GM12872 (cell line): ENCODE measurements at regions not wholly inside any gene's neighbourhood (a gene's known extent, or its start where the extent isn't known, plus 50 kb on each side); places are given as distances from the start of the nearest gene placed in this dataset.

Experiments used
- TF ChIP-seq, protein P1 (sequence below): IDR thresholded peaks from 3 replicates; pipeline ENCODE4 v1.5.1; 2011; ENCODE audit warnings: low read depth, mild to moderate bottlenecking, low read length, moderate library complexity; ENCODE audit not compliant: insufficient read depth

DNA sequence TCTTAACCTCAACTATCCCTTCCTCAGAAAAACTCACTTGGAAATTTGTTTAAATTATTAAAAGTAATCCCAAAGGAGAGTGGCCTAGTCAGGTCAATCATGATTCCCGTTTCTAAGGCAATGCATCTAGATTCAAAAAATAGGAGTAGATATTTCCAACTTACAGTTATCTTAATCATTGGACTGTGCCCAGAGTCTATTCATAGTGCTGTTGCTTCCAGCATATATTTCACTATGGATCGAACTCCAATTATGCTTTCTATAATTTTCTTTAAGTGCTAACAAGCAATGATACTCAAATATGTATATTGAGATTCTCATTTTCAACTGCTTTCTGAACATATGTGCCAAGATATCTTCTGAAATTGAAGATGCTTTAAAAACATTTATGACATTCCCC, 229.2 kb upstream of the NWD2 start:
- TF ChIP-seq, protein P1, sequence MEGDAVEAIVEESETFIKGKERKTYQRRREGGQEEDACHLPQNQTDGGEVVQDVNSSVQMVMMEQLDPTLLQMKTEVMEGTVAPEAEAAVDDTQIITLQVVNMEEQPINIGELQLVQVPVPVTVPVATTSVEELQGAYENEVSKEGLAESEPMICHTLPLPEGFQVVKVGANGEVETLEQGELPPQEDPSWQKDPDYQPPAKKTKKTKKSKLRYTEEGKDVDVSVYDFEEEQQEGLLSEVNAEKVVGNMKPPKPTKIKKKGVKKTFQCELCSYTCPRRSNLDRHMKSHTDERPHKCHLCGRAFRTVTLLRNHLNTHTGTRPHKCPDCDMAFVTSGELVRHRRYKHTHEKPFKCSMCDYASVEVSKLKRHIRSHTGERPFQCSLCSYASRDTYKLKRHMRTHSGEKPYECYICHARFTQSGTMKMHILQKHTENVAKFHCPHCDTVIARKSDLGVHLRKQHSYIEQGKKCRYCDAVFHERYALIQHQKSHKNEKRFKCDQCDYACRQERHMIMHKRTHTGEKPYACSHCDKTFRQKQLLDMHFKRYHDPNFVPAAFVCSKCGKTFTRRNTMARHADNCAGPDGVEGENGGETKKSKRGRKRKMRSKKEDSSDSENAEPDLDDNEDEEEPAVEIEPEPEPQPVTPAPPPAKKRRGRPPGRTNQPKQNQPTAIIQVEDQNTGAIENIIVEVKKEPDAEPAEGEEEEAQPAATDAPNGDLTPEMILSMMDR, result no peak

DNA sequence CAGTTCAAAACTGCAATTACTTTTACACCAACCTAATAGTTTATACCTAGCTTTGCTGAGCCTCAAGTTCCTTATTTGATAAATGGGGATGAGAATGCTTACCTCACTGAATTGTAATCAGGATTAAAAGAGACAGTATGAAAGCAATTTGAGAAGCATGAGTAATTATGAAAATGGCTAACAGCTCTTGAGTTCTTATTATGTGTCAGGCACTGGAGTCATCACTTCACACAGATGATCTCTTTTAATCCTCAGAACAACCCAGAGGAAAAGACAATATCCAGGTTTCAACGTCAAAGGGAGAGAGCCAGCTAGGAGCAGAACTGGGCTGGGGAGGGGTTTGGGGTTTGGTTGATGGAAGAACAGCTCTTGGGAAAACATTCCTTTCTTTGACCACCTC, 221.0 kb upstream of the NWD2 start:
- TF ChIP-seq, protein P1, result no peak

DNA sequence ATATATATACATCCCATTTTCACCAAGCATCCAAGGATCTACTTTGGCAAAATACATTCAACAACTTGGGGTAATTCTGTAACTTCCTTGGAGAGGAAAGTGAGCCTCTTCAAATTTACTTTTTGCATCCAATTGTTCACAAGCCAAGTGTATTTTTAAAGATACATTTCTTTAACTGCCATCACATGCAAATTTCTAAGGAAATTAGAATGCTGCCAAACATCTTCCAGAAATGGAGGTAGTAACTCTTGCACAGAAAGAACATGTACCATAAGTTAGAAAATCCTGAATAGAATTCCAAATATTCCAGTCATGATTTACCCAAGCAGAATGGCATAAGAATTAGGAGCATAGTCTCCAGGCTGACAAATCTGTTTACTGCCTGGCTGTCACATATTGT, 220.5 kb upstream of the NWD2 start:
- TF ChIP-seq, protein P1, result no peak

DNA sequence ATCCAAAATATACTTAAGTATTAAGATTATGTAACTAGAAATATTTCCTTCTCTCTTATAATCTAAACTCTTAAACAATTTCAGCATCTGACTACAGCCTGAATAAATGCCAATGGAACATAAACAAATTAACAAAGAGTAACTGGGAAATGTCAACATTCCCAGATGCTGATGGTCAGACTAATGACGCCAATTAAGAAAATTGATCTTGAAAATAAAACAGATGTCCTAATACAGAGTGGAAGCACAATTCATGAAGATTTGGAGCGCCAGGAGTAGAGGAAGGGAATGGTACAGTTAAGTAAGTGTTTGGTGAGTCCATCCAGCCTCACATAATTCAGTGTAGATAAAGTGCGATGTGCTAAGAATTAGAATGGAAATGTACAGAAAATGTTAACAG, 203.7 kb upstream of the NWD2 start:
- TF ChIP-seq, protein P1, result no peak

DNA sequence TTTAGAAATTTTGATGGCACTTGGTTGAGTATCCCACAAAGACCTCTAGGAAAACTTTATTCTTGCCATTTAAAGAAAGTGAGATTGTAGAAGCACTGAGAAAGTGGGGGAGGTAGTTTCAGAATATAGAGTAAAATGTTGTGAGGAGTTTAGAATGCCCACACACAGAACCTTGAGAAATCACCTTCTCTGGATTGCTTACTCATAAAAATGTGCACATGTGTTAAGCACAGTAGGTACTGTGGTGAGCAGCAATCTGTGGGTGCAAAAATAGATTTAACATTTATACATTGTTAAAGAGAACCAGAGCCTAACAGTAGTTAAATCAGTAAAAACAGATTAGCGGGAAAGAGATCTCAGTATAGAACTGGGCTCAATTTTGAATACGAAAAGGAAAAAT, 201.2 kb upstream of the NWD2 start:
- TF ChIP-seq, protein P1, result no peak

DNA sequence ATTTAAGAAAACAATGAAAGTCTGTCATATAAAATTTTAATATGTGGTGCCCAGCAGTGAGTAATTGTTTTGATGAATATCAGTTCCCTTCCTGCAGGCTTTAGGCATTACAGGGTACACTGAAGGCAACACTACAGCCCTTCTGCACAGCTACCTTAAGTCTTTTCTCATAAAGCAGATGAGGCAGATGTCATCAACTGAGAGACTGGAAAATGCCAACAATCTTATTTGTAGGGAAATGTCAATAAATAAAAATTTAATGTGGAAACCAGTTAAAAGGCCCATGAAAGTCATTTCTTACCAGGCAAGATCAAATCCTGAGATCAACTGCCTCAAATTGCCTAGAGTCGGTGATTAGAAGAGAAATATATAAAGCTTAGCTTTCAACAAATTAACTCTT, 193.4 kb upstream of the NWD2 start:
- TF ChIP-seq, protein P1, result no peak

DNA sequence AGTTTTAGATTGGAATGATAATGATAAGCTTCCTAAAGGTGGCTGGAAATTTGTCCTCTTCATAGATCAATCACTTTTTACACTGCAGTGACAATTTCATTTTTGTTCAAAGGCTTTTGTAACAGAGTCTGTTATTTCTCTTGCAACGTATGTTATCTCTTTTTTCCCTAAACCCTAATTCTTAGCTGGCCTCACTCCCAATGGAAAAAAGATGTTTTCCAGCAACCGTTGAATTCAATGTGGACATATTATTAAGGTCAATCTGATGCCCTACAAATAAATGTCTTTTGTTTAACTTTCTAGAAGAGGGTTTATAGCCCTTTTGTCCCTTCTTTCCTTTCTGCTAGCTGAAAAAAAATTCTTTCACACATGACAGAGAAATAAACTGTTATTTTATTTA, 192.7 kb upstream of the NWD2 start:
- TF ChIP-seq, protein P1, result no peak
